SK-N-SH (cell line): ENCODE measurements at regions not wholly inside any gene's neighbourhood (a gene's known extent, or its start where the extent isn't known, plus 50 kb on each side); places are given as distances from the start of the nearest gene placed in this dataset.

Experiments
- EP300 ChIP-seq, 2 experiments: IDR thresholded peaks; 2 replicates each; pipeline versions ENCODE4 v1.4.0 to v1.6.1; 2012; ENCODE audit warnings: borderline replicate concordance in 1 of 2, low read depth in 1 of 2, low read length in 1 of 2
- MXI1 ChIP-seq: IDR thresholded peaks from 2 replicates; pipeline ENCODE4 v1.6.1; 2012; ENCODE audit warnings: mild to moderate bottlenecking, low read depth, low read length, improper control_type of control experiment
- RCOR1 ChIP-seq: fragments of 150-350 bp; IDR thresholded peaks from 2 replicates; pipeline ENCODE4 v1.6.1; 2017; ENCODE audit warnings: antibody characterized with exemption, low read length
- SIN3A ChIP-seq: IDR thresholded peaks from 2 replicates; pipeline ENCODE4 v1.6.1; 2012; ENCODE audit warnings: low read depth, mild to moderate bottlenecking, low read length, moderate library complexity, borderline replicate concordance
- TF ChIP-seq, protein P1 (sequence below): fragments of 200-600 bp; sonication (generic); IDR thresholded peaks from 2 replicates; pipeline ENCODE4 v1.6.1; 2017; ENCODE audit warnings: antibody characterized with exemption, mild to moderate bottlenecking, moderate library complexity
- TF ChIP-seq, protein P2 (sequence below): IDR thresholded peaks from 2 replicates; pipeline ENCODE4 v1.4.0; 2012; ENCODE audit warnings: low read depth, borderline replicate concordance
- TF ChIP-seq, protein P3 (sequence below): fragments of 150-350 bp; IDR thresholded peaks from 2 replicates; pipeline ENCODE4 v1.6.1; 2017; ENCODE audit warnings: antibody characterized with exemption, low read length, low read depth, borderline replicate concordance

DNA sequence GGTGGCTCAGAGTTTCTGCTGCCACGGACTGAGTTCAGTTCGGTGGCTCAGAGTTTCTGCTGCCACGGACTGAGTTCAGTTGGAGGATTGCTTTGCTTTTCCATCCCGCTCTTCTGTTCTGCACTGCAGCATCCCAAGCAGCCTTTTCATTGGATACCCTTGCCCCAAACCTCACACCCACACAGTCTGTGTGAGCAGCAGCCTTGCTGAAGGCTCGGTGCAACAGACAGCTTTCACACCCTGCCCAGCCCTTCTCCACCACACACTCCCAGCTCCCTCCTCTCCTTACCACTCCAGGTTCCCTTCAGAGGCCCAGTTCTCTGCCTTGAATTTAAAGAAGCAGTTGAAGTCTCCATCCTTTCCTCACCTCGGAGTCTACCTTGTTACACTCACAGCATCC, 52.5 kb upstream of the CHD6 start:
- TF ChIP-seq, protein P1, sequence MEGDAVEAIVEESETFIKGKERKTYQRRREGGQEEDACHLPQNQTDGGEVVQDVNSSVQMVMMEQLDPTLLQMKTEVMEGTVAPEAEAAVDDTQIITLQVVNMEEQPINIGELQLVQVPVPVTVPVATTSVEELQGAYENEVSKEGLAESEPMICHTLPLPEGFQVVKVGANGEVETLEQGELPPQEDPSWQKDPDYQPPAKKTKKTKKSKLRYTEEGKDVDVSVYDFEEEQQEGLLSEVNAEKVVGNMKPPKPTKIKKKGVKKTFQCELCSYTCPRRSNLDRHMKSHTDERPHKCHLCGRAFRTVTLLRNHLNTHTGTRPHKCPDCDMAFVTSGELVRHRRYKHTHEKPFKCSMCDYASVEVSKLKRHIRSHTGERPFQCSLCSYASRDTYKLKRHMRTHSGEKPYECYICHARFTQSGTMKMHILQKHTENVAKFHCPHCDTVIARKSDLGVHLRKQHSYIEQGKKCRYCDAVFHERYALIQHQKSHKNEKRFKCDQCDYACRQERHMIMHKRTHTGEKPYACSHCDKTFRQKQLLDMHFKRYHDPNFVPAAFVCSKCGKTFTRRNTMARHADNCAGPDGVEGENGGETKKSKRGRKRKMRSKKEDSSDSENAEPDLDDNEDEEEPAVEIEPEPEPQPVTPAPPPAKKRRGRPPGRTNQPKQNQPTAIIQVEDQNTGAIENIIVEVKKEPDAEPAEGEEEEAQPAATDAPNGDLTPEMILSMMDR, result no peak
- TF ChIP-seq SIN3A, result no peak
- TF ChIP-seq EP300 (IDR thresholded peaks at IDR 0.05; ENCODE audit: borderline replicate concordance in 1 of 2, low read depth in 1 of 2, low read length in 1 of 2), result no peak
- TF ChIP-seq, protein P2, sequence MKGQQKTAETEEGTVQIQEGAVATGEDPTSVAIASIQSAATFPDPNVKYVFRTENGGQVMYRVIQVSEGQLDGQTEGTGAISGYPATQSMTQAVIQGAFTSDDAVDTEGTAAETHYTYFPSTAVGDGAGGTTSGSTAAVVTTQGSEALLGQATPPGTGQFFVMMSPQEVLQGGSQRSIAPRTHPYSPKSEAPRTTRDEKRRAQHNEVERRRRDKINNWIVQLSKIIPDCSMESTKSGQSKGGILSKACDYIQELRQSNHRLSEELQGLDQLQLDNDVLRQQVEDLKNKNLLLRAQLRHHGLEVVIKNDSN, result no peak
- TF ChIP-seq, protein P3, sequence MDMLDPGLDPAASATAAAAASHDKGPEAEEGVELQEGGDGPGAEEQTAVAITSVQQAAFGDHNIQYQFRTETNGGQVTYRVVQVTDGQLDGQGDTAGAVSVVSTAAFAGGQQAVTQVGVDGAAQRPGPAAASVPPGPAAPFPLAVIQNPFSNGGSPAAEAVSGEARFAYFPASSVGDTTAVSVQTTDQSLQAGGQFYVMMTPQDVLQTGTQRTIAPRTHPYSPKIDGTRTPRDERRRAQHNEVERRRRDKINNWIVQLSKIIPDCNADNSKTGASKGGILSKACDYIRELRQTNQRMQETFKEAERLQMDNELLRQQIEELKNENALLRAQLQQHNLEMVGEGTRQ, result no peak
- TF ChIP-seq RCOR1, result no peak
- no peak for TF ChIP-seq MXI1
